ENCODE measurements at regions not wholly inside any gene's neighbourhood (a gene's known extent, or its start where the extent isn't known, plus 50 kb on each side); places are given as distances from the start of the nearest gene placed in this dataset.
A peak's percentile ranks its signal among the peaks of the same experiment; 100 is the strongest.

DNA sequence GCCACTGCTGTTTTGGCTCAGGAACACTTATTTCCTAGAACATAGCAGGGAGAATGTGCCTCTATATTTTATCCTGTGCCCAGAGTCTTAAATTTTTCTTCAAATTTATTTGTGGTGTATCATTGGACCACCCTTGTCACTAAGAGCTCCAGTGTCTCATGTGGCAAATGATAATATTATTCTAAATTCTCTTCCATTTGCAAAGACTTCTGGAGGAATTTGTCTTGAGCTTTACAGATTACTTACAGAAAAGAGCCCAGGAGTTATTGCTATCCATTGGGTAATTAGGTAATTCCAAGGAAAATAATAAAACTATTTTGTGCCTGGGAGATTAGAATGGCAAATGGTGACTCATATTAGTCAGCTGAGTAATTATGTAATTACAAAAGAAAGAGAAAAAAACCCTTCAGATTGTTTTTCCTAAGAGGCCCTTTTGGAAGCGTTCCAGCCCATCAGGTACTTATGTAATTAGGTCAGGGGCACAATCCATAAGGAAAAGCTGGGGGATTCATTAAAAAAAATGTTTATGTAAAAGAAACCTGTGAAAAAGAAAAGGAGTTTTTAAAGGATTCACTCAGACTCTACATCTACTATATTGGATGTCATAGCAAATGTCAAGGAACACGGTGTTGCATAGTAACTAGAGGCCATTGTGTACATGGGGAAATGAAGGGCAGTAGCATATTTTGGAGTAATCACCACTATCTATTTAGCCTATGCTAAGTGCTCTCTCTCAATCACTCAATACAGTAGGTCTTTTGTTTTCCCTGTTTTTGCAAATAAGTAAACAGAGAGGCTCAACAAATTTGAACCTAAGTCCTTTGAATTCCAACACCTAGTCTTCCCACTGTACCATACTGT, 380.9 kb upstream of the RARB start:
- H3K4me3 ChIP-seq, result no peak overlapping the region
- ChIA-PET CTCF (no interaction called here), POLR2A (no interaction called here)
- no peak for ATAC-seq
- no peak for TF ChIP-seq HOXB5 (CRISPR knock-in tag; IDR thresholded peaks at IDR 0.05)
- TF ChIP-seq CBX8 (IDR thresholded peaks at IDR 0.05), result no peak
- no peak for TF ChIP-seq MAZ (IDR thresholded peaks at IDR 0.05; ENCODE audit: borderline replicate concordance, low read depth, low read length)
- TF ChIP-seq HOXB13 (CRISPR knock-in tag; IDR thresholded peaks at IDR 0.05; ENCODE audit: low read depth), result no peak
- no peak for TF ChIP-seq ZC3H11A (IDR thresholded peaks at IDR 0.05)
- TF ChIP-seq, protein P1, sequence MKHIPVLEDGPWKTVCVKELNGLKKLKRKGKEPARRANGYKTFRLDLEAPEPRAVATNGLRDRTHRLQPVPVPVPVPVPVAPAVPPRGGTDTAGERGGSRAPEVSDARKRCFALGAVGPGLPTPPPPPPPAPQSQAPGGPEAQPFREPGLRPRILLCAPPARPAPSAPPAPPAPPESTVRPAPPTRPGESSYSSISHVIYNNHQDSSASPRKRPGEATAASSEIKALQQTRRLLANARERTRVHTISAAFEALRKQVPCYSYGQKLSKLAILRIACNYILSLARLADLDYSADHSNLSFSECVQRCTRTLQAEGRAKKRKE (CRISPR knock-in tag; IDR thresholded peaks at IDR 0.05; ENCODE audit: low read depth), result no peak
- TF ChIP-seq FOSL2 (IDR thresholded peaks at IDR 0.05), result no peak
- 0 out of 2 replicates have a peak, but pooled peaks have one; percentile 15 for TF ChIP-seq FOSL2 (CRISPR knock-in tag; IDR thresholded peaks at IDR 0.05)
- TF ChIP-seq, protein P2, sequence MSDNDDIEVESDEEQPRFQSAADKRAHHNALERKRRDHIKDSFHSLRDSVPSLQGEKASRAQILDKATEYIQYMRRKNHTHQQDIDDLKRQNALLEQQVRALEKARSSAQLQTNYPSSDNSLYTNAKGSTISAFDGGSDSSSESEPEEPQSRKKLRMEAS (IDR thresholded peaks at IDR 0.05), result no peak
- H3K9me3 ChIP-seq, result no peaks in the 10 kb centered on the region
- DNase-seq (ENCODE audit: low read depth in 1 of 2, low spot score in 1 of 2), result no peak
- H3K4me2 ChIP-seq, result no peak overlapping the region
- 69% methylated on average over 2 of the region's 2 CpGs for WGBS (ENCODE audit: missing lambda C conversion rate)
- no peak overlapping the region for H3K27ac ChIP-seq
- no peaks in the 10 kb centered on the region for H3K4me1 ChIP-seq
- FAIRE-seq, result no peak

DNA sequence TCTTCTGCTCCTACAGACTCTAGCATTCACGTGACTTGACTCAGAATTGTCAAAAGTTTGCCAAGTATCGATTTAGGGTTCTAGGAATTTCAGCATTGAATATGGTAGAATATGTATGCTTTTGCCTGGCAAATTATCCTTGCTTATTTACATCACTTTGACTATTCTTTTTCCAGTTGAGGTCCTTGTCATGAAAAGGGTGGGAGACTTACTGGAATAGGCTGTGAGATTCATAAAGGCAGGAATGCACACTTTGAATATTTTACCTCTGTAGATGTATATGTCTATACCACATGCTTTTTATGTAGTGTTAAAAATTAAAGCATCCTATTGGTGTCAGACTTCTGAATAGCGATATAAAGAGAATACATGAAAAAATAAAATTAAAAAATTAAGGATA, 378.8 kb upstream of the RARB start:
- ChIA-PET CTCF (interaction anchor here (1.1 to 1.2 kb wide), 2 partner anchors 10 to 14 kb away, joined by 3 to 5 read pairs; no protein-coding TSS in a partner anchor), POLR2A (no interaction called here)
- Histone ChIP-seq H3K4me3 (no peak overlapping the region), H3K27ac (no peak overlapping the region), H3K9me3 (no peaks in the 10 kb centered on the region), H3K4me1 (no peaks in the 10 kb centered on the region), H3K4me2 (no peak overlapping the region)
- DNase-seq (ENCODE audit: low read depth in 1 of 2, low spot score in 1 of 2) (no peak), FAIRE-seq (no peak), ATAC-seq (no peak)
- TF ChIP-seq, protein P3, sequence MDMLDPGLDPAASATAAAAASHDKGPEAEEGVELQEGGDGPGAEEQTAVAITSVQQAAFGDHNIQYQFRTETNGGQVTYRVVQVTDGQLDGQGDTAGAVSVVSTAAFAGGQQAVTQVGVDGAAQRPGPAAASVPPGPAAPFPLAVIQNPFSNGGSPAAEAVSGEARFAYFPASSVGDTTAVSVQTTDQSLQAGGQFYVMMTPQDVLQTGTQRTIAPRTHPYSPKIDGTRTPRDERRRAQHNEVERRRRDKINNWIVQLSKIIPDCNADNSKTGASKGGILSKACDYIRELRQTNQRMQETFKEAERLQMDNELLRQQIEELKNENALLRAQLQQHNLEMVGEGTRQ (IDR thresholded peaks at IDR 0.05), result no peak
- TF ChIP-seq, protein P4, sequence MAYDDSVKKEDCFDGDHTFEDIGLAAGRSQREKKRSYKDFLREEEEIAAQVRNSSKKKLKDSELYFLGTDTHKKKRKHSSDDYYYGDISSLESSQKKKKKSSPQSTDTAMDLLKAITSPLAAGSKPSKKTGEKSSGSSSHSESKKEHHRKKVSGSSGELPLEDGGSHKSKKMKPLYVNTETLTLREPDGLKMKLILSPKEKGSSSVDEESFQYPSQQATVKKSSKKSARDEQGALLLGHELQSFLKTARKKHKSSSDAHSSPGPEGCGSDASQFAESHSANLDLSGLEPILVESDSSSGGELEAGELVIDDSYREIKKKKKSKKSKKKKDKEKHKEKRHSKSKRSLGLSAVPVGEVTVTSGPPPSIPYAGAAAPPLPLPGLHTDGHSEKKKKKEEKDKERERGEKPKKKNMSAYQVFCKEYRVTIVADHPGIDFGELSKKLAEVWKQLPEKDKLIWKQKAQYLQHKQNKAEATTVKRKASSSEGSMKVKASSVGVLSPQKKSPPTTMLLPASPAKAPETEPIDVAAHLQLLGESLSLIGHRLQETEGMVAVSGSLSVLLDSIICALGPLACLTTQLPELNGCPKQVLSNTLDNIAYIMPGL (CRISPR knock-in tag; IDR thresholded peaks at IDR 0.05; ENCODE audit: borderline replicate concordance), result no peak
- 57% methylated on average over 3 of the region's 3 CpGs for WGBS (ENCODE audit: missing lambda C conversion rate)

DNA sequence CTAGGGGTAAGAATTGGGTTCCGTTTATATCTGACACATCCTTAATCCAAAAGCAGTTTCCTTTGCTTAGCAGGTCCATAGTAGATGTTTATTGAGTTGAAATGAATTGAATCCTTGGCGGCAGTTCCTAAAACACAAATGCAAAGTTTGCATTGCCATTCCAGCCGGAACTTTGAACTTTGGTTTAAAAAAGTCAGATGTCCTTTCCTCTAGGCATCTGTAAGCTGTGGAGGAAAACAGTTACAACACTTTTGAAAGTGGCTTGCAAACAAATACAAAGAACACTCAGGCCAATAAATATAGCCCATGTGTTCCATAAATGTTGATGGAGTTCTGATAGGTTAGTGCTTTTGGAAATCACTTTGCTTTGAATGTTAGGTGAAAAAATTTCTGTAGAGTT, 374.7 kb upstream of the RARB start:
- DNase-seq (ENCODE audit: low read depth in 1 of 2, low spot score in 1 of 2) (no peak), FAIRE-seq (no peak), ATAC-seq (no peak)
- H3K4me1 ChIP-seq, result no peaks in the 10 kb centered on the region
- POLR2A ChIA-PET, result no interaction called here
- CTCF ChIA-PET, result interaction anchor here (0.7 kb wide), 1 partner anchor 453 kb away, joined by 3 read pairs; no protein-coding TSS in a partner anchor
- 32% methylated on average over 3 of the region's 3 CpGs for WGBS (ENCODE audit: missing lambda C conversion rate)
- H3K4me2 ChIP-seq, result no peak overlapping the region
- H3K9me3 ChIP-seq, result no peaks in the 10 kb centered on the region
- TF ChIP-seq BHLHE40 (IDR thresholded peaks at IDR 0.05; ENCODE audit: low read depth, low read length) (no peak), KDM1A (IDR thresholded peaks at IDR 0.05; ENCODE audit: low read depth) (no peak), ZSCAN20 (CRISPR knock-in tag; IDR thresholded peaks at IDR 0.05) (no peak), NFE2L2 (conservative IDR thresholded peaks at IDR 0.05; ENCODE audit: low read length) (no peak), ZFP36 (IDR thresholded peaks at IDR 0.05; ENCODE audit: borderline replicate concordance, partially characterized antibody) (no peak), MYC (IDR thresholded peaks at IDR 0.05; ENCODE audit: borderline replicate concordance, low read length) (no peak), KDM5A (IDR thresholded peaks at IDR 0.05) (no peak), POLR2AphosphoS2 (conservative IDR thresholded peaks at IDR 0.05; ENCODE audit: low read length) (no peak), CBX2 (IDR thresholded peaks at IDR 0.05; ENCODE audit: borderline replicate concordance, low read depth) (no peak), CHD4 (IDR thresholded peaks at IDR 0.05; ENCODE audit: borderline replicate concordance) (no peak), NR3C1 (IDR thresholded peaks at IDR 0.05) (no peak), ESRRA (IDR thresholded peaks at IDR 0.05; ENCODE audit: borderline replicate concordance, low read length) (no peak), HOXB13 (CRISPR knock-in tag; IDR thresholded peaks at IDR 0.05; ENCODE audit: low read depth) (no peak)
- TF ChIP-seq, protein P5, sequence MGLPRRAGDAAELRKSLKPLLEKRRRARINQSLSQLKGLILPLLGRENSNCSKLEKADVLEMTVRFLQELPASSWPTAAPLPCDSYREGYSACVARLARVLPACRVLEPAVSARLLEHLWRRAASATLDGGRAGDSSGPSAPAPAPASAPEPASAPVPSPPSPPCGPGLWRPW (IDR thresholded peaks at IDR 0.05), result no peak
- TF ChIP-seq, protein P3 (IDR thresholded peaks at IDR 0.05), result no peak
- TF ChIP-seq, protein P6, sequence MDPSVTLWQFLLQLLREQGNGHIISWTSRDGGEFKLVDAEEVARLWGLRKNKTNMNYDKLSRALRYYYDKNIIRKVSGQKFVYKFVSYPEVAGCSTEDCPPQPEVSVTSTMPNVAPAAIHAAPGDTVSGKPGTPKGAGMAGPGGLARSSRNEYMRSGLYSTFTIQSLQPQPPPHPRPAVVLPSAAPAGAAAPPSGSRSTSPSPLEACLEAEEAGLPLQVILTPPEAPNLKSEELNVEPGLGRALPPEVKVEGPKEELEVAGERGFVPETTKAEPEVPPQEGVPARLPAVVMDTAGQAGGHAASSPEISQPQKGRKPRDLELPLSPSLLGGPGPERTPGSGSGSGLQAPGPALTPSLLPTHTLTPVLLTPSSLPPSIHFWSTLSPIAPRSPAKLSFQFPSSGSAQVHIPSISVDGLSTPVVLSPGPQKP (IDR thresholded peaks at IDR 0.05; ENCODE audit: low read depth, low read length), result no peak
- TF ChIP-seq, protein P7, sequence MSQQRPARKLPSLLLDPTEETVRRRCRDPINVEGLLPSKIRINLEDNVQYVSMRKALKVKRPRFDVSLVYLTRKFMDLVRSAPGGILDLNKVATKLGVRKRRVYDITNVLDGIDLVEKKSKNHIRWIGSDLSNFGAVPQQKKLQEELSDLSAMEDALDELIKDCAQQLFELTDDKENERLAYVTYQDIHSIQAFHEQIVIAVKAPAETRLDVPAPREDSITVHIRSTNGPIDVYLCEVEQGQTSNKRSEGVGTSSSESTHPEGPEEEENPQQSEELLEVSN (IDR thresholded peaks at IDR 0.05; ENCODE audit: borderline replicate concordance, low read depth), result no peak
- H3K4me3 ChIP-seq, result no peak overlapping the region
- H3K27ac ChIP-seq, result no peak overlapping the region
